Smooth muscle cell (in vitro differentiated cells): ENCODE measurements at regions not wholly inside any gene's neighbourhood (a gene's known extent, or its start where the extent isn't known, plus 50 kb on each side); places are given as distances from the start of the nearest gene placed in this dataset.
A peak's percentile ranks its signal among the peaks of the same experiment; 100 is the strongest.
"Not testable (repeated sequence)": the region's sequence is repeated elsewhere in the genome, so short reads cannot be mapped to it uniquely, and the experiment has no call there.

Experiments used
- DNase-seq: peaks from one replicate; lab custom pipeline; 2025; ENCODE audit not compliant: unreplicated experiment; lab: John Stamatoyannopoulos, UW
- H2AFZ ChIP-seq: fragments of 200-600 bp; sonication (generic); 2 replicates; pipeline ENCODE4 v1.6.0; 2016; ENCODE audit warnings: antibody characterized with exemption, low read depth, mild to moderate bottlenecking
- H3F3A ChIP-seq: fragments of 200-600 bp; sonication (generic); 2 replicates; pipeline ENCODE4 v1.6.0; 2017; ENCODE audit warnings: antibody characterized with exemption, low read depth
- H3K27ac ChIP-seq: fragments of 200-600 bp; sonication (generic); 2 replicates; pipeline ENCODE4 v1.5.1; 2016; ENCODE audit warnings: low read depth, mild to moderate bottlenecking
- H3K27me3 ChIP-seq: fragments of 200-600 bp; sonication (generic); 2 replicates; pipeline ENCODE4 v1.6.1; 2016; ENCODE audit warnings: low read depth, mild to moderate bottlenecking
- H3K36me3 ChIP-seq: fragments of 200-600 bp; sonication (generic); 2 replicates; pipeline ENCODE4 v1.5.1; 2016; ENCODE audit warnings: low read depth
- H3K4me1 ChIP-seq: fragments of 200-600 bp; sonication (generic); 2 replicates; pipeline ENCODE4 v1.5.1; 2016; ENCODE audit warnings: low read depth
- H3K4me2 ChIP-seq: fragments of 200-600 bp; sonication (generic); 2 replicates; pipeline ENCODE4 v1.6.0; 2016; ENCODE audit warnings: mild to moderate bottlenecking
- H3K4me3 ChIP-seq: fragments of 200-600 bp; sonication (generic); 2 replicates; pipeline ENCODE4 v1.5.1; 2016; ENCODE audit warnings: mild to moderate bottlenecking
- H3K79me2 ChIP-seq: fragments of 200-600 bp; sonication (generic); 2 replicates; pipeline ENCODE4 v1.6.0; 2016; ENCODE audit warnings: low read depth, mild to moderate bottlenecking
- H3K9ac ChIP-seq: fragments of 200-600 bp; sonication (generic); 2 replicates; pipeline ENCODE4 v1.6.0; 2016; ENCODE audit warnings: low read depth
- H3K9me3 ChIP-seq: fragments of 200-600 bp; sonication (generic); replicated peaks from 2 replicates; pipeline ENCODE4 v1.5.1; 2016; ENCODE audit warnings: low read depth
- H4K20me1 ChIP-seq: fragments of 200-600 bp; sonication (generic); 2 replicates; pipeline ENCODE4 v1.6.0; 2016; ENCODE audit warnings: low read depth
- CTCF ChIP-seq: fragments of 200-600 bp; sonication (generic); IDR thresholded peaks from 2 replicates; pipeline ENCODE4 v1.5.1; 2017; ENCODE audit warnings: borderline replicate concordance, mild to moderate bottlenecking, antibody characterized with exemption; ENCODE audit not compliant: insufficient read depth, poor library complexity, severe bottlenecking
- WGBS: methylation state at CpG from one replicate; pipeline ENCODE4 v1.1.7; 2016; ENCODE audit warnings: low lambda C conversion rate; 5-methylcytosine and 5-hydroxymethylcytosine counted together

- Histone ChIP-seq H3K9me3 (no peaks in the 10 kb centered on the region), H3F3A (no peaks in the 10 kb centered on the region), H3K4me3 (no peak overlapping the region), H3K9ac (no peak overlapping the region), H4K20me1 (no peaks in the 10 kb centered on the region), H2AFZ (peak overlapping the region; percentile 91), H3K27me3 (no peaks in the 10 kb centered on the region), H3K36me3 (no peaks in the 10 kb centered on the region), H3K4me1 (peaks cover 36% of the 10 kb centered on the region), H3K79me2 (no peaks in the 10 kb centered on the region), H3K4me2 (peak overlapping the region; percentile 69), H3K27ac (no peak overlapping the region)
- DNase-seq: no peak
- WGBS: 41% methylated on average over 4 of the region's 4 CpGs
- TF ChIP-seq CTCF: no peak
These were observed 797.0 kb upstream of the CDH10 start for GRCh38 chr5:25441810-25442209.

GRCh38 chr5:25439025-25439424, 794.2 kb upstream of the CDH10 start:
- Histone ChIP-seq H4K20me1 (no peaks in the 10 kb centered on the region), H2AFZ (peak overlapping the region; percentile 21), H3K79me2 (no peaks in the 10 kb centered on the region), H3K4me1 (peaks cover 13% of the 10 kb centered on the region), H3K9me3 (no peaks in the 10 kb centered on the region), H3K4me3 (no peak overlapping the region), H3F3A (no peaks in the 10 kb centered on the region), H3K36me3 (no peaks in the 10 kb centered on the region), H3K27ac (no peak overlapping the region), H3K9ac (no peak overlapping the region), H3K27me3 (no peaks in the 10 kb centered on the region), H3K4me2 (peak overlapping the region; percentile 3)
- TF ChIP-seq CTCF: no peak
- 61% methylated on average over 5 of the region's 5 CpGs for WGBS
- no peak for DNase-seq

GRCh38 chr5:25438375-25438774, 793.6 kb upstream of the CDH10 start:
- not testable (repeated sequence) for H3K4me3 ChIP-seq, H3K9ac ChIP-seq, H3K4me2 ChIP-seq, H3K27me3 ChIP-seq, H3F3A ChIP-seq, H3K4me1 ChIP-seq, H3K27ac ChIP-seq, H2AFZ ChIP-seq, H3K79me2 ChIP-seq, H3K36me3 ChIP-seq, H4K20me1 ChIP-seq, DNase-seq, H3K9me3 ChIP-seq
- WGBS: 95% methylated on average over 6 of the region's 6 CpGs

- no peak overlapping the region for H3K9ac ChIP-seq
- no peaks in the 10 kb centered on the region for H4K20me1 ChIP-seq
- H3K27me3 ChIP-seq: no peaks in the 10 kb centered on the region
- H2AFZ ChIP-seq: no peak overlapping the region
- H3K79me2 ChIP-seq: no peaks in the 10 kb centered on the region
- 91% methylated on average over 3 of the region's 3 CpGs for WGBS
- H3K9me3 ChIP-seq: no peaks in the 10 kb centered on the region
- H3K36me3 ChIP-seq: no peaks in the 10 kb centered on the region
- no peak for DNase-seq
- H3K4me3 ChIP-seq: no peak overlapping the region
- no peaks in the 10 kb centered on the region for H3F3A ChIP-seq
- H3K4me2 ChIP-seq: no peak overlapping the region
- no peak for TF ChIP-seq CTCF
- no peaks in the 10 kb centered on the region for H3K4me1 ChIP-seq
- H3K27ac ChIP-seq: no peak overlapping the region
These were observed 791.7 kb upstream of the CDH10 start for GRCh38 chr5:25436452-25436851.
